ENCODE measurements at regions not wholly inside any gene's neighbourhood (a gene's known extent, or its start where the extent isn't known, plus 50 kb on each side); places are given as distances from the start of the nearest gene placed in this dataset.

DNA sequence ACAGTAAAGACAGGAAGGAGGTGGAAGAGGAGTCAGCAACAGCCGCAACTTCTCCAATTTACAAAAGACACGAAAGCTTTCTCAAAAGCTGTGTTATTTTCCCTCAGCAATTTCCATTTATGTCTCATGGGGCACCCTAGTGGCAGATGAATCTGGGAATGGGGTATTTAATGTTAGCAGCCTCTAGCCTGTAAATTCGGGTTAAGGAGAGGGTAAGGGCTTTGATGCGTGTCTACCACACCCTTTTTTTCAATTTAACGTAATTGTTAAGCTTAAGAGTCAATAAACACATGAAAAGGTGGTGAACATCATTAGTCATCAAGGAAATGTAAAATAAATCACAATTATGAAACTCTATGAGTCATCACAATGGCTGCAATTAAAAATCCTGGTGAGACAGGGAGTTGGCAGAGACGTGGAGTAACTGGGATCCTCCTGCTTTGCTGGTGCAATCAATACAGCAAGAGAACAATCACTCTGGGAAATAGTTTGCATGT, 986.4 kb downstream of the AACS start:
- no peak overlapping the region for H3K27ac ChIP-seq (replicated peaks)
- no peak overlapping the region for H3K4me3 ChIP-seq (replicated peaks; ENCODE audit: insufficient read depth, low read length)
- no peaks in the 10 kb centered on the region for H3K27me3 ChIP-seq (ENCODE audit: insufficient read depth, poor library complexity, severe bottlenecking)
- no peak for DNase-seq (ENCODE audit: low read depth in 1 of 2, low spot score in 1 of 2)
- TF ChIP-seq GABPA (IDR thresholded peaks at IDR 0.05; ENCODE audit: low read depth) = no peak
- TF ChIP-seq, protein P1, sequence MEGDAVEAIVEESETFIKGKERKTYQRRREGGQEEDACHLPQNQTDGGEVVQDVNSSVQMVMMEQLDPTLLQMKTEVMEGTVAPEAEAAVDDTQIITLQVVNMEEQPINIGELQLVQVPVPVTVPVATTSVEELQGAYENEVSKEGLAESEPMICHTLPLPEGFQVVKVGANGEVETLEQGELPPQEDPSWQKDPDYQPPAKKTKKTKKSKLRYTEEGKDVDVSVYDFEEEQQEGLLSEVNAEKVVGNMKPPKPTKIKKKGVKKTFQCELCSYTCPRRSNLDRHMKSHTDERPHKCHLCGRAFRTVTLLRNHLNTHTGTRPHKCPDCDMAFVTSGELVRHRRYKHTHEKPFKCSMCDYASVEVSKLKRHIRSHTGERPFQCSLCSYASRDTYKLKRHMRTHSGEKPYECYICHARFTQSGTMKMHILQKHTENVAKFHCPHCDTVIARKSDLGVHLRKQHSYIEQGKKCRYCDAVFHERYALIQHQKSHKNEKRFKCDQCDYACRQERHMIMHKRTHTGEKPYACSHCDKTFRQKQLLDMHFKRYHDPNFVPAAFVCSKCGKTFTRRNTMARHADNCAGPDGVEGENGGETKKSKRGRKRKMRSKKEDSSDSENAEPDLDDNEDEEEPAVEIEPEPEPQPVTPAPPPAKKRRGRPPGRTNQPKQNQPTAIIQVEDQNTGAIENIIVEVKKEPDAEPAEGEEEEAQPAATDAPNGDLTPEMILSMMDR (IDR thresholded peaks at IDR 0.05; ENCODE audit: insufficient read depth, low read length) = no peak
- no peak for TF ChIP-seq REST (IDR thresholded peaks at IDR 0.05; ENCODE audit: insufficient replicate concordance, low read depth)
- TF ChIP-seq SPI1 (IDR thresholded peaks at IDR 0.05; ENCODE audit: borderline replicate concordance, low read depth) = no peak
- TF ChIP-seq POLR2AphosphoS5 (IDR thresholded peaks at IDR 0.05; ENCODE audit: low read depth) = no peak

DNA sequence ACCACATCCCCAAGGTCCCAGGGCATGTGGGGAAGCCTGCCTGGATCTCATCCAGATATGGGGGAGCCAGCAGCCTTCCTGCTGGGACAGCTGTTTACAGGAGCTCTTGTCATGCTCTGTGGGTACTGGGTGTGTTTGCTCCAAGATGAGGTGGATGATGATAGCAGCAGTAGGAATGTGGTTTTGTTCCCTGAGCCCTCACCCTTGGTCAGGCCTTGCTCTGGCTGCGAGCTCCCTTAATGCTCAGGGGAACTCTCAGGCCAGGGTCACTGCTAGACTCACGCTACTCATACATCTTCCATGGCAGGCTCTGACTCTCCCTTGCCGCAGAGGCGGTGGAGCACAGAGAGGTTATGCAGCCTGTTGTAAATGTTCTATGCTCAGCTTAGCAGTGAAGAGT, 990.3 kb downstream of the AACS start:
- TF ChIP-seq GABPA (IDR thresholded peaks at IDR 0.05; ENCODE audit: low read depth) = no peak
- TF ChIP-seq, protein P1 (IDR thresholded peaks at IDR 0.05; ENCODE audit: insufficient read depth, low read length) = no peak
- Histone ChIP-seq H3K27me3 (ENCODE audit: insufficient read depth, poor library complexity, severe bottlenecking) (no peaks in the 10 kb centered on the region), H3K4me3 (replicated peaks; ENCODE audit: insufficient read depth, low read length) (no peak overlapping the region), H3K27ac (replicated peaks) (no peak overlapping the region)
- no peak for DNase-seq (ENCODE audit: low read depth in 1 of 2, low spot score in 1 of 2)

GRCh38 chr12:126061777-126062176, 996.5 kb downstream of the AACS start:
- no peaks in the 10 kb centered on the region for H3K27me3 ChIP-seq (ENCODE audit: insufficient read depth, poor library complexity, severe bottlenecking)
- H3K4me3 ChIP-seq (replicated peaks; ENCODE audit: insufficient read depth, low read length) = no peak overlapping the region
- no peak for TF ChIP-seq GABPA (IDR thresholded peaks at IDR 0.05; ENCODE audit: low read depth)
- TF ChIP-seq, protein P1 (IDR thresholded peaks at IDR 0.05; ENCODE audit: insufficient read depth, low read length) = no peak
- no peak for TF ChIP-seq POLR2AphosphoS5 (IDR thresholded peaks at IDR 0.05; ENCODE audit: low read depth)
- no peak for TF ChIP-seq SPI1 (IDR thresholded peaks at IDR 0.05; ENCODE audit: borderline replicate concordance, low read depth)
- no peak for TF ChIP-seq REST (IDR thresholded peaks at IDR 0.05; ENCODE audit: insufficient replicate concordance, low read depth)
- no peak for DNase-seq (ENCODE audit: low read depth in 1 of 2, low spot score in 1 of 2)
- H3K27ac ChIP-seq (replicated peaks) = no peak overlapping the region

DNA sequence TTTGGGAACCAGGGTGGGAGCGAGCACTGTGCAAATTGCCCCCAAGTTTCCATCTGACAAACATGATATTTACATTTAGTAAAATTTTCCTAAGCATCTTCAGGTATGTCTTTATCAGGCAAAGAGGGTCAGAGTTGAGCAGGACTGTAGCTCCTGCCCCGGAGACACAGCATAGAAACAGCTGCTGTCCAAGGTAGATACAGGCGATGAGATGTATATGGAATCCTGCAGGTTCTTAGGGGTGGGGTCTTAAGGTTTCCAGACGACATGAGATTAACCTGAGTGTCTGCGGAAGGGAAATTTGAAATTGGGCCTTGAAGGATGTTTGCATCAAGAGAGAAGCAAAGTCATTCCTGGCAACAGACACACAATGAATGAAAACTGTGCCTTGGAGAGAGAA, 998.8 kb downstream of the AACS start:
- no peaks in the 10 kb centered on the region for H3K27me3 ChIP-seq (ENCODE audit: insufficient read depth, poor library complexity, severe bottlenecking)
- peak; percentile 75 for TF ChIP-seq REST (IDR thresholded peaks at IDR 0.05; ENCODE audit: insufficient replicate concordance, low read depth)
- TF ChIP-seq POLR2AphosphoS5 (IDR thresholded peaks at IDR 0.05; ENCODE audit: low read depth) = no peak
- no peak for TF ChIP-seq SPI1 (IDR thresholded peaks at IDR 0.05; ENCODE audit: borderline replicate concordance, low read depth)
- no peak overlapping the region for H3K4me3 ChIP-seq (replicated peaks; ENCODE audit: insufficient read depth, low read length)
- no peak for DNase-seq (ENCODE audit: low read depth in 1 of 2, low spot score in 1 of 2)
- H3K27ac ChIP-seq (replicated peaks) = no peak overlapping the region

All from HL-60 (cell line).